ENCODE measurements at regions not wholly inside any gene's neighbourhood (a gene's known extent, or its start where the extent isn't known, plus 50 kb on each side); places are given as distances from the start of the nearest gene placed in this dataset.

DNA sequence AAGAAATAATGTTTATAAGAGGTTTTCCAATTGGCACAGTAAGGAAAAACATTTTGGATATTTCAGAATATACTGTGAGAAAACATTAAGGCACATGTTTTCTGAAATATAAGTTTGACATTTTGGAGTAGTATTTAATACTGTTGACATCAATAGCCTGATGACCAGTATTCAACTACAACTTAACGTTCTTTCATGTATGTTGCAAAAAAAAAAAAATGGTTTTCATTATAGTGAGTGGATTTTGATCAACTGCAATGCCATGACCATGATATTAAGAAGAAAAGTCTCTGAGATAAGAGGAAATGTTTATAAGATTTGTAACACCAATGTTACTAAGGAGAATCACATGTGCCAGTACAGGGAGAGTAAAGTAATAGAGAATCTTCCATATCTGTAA, 252.8 kb upstream of the RORA start:
- no peak for ATAC-seq (ENCODE audit: low read depth)
- no peaks in the 10 kb centered on the region for H3K27me3 Mint-ChIP-seq
- no peaks in the 10 kb centered on the region for H3K4me1 Mint-ChIP-seq
- no peak overlapping the region for H3K27ac Mint-ChIP-seq
- no peaks in the 10 kb centered on the region for H3K9me3 Mint-ChIP-seq
- intact Hi-C loops (cut with micrococcal nuclease) = no loop called here
- H3K4me3 Mint-ChIP-seq = no peak overlapping the region
- TF ChIP-seq, protein P1, sequence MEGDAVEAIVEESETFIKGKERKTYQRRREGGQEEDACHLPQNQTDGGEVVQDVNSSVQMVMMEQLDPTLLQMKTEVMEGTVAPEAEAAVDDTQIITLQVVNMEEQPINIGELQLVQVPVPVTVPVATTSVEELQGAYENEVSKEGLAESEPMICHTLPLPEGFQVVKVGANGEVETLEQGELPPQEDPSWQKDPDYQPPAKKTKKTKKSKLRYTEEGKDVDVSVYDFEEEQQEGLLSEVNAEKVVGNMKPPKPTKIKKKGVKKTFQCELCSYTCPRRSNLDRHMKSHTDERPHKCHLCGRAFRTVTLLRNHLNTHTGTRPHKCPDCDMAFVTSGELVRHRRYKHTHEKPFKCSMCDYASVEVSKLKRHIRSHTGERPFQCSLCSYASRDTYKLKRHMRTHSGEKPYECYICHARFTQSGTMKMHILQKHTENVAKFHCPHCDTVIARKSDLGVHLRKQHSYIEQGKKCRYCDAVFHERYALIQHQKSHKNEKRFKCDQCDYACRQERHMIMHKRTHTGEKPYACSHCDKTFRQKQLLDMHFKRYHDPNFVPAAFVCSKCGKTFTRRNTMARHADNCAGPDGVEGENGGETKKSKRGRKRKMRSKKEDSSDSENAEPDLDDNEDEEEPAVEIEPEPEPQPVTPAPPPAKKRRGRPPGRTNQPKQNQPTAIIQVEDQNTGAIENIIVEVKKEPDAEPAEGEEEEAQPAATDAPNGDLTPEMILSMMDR (IDR thresholded peaks at IDR 0.05) = no peak
- POLR2A ChIA-PET = no interaction called here
- no peak for DNase-seq
- CTCF ChIA-PET = no interaction called here
- no peaks in the 10 kb centered on the region for H3K36me3 Mint-ChIP-seq (ENCODE audit: low read depth)

DNA sequence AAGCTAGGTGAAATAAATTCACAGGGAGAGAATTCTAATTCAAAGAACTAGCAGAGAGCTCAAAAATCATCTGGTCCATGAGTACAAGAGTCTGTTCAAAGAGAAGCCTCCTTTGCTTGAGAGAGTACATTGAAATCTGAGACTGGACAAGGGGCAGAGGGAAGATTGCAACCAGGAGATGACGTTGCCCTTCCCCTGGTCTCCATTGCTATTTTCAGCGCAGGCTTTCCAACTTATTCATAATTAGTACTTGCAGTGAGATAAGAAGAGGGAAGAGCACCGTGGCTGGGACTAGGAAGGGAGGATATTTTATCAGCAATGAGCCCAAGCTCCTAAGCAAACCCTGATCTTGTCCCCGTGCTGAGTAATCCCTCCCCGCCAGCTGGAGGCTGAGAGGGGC, 251.8 kb upstream of the RORA start:
- POLR2A ChIA-PET = no interaction called here
- intact Hi-C loops (cut with micrococcal nuclease) = no loop called here
- CTCF ChIA-PET = no interaction called here
- DNase-seq (no peak), ATAC-seq (ENCODE audit: low read depth) (no peak)
- H3K27ac Mint-ChIP-seq = no peak overlapping the region
- no peaks in the 10 kb centered on the region for H3K4me1 Mint-ChIP-seq
- no peak overlapping the region for H3K4me3 Mint-ChIP-seq
- H3K9me3 Mint-ChIP-seq = no peaks in the 10 kb centered on the region
- H3K36me3 Mint-ChIP-seq (ENCODE audit: low read depth) = no peaks in the 10 kb centered on the region
- H3K27me3 Mint-ChIP-seq = no peaks in the 10 kb centered on the region
- TF ChIP-seq, protein P1 (IDR thresholded peaks at IDR 0.05) = no peak

DNA sequence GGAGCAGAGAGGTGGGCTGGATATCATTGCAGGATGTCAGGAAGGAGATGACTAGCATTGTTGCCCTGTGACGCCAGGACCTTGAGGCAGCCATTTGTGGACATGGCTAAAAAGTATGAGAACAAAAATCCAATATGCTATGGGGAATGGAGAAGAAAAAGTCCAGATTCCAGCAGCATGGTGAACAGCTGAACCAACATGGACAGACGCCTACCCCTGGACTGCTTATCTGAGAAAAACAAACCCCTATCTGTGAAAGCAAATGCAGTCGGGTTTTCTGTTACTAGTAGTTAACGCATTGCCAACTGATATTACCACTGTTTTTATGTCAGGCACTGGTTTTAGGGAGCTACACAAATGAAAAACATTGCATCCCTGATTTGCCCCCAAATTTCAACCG, 251.2 kb upstream of the RORA start:
- TF ChIP-seq, protein P1 (IDR thresholded peaks at IDR 0.05) = no peak
- H3K4me3 Mint-ChIP-seq = no peak overlapping the region
- DNase-seq (no peak), ATAC-seq (ENCODE audit: low read depth) (no peak)
- H3K36me3 Mint-ChIP-seq (ENCODE audit: low read depth) = no peaks in the 10 kb centered on the region
- no peaks in the 10 kb centered on the region for H3K27me3 Mint-ChIP-seq
- H3K9me3 Mint-ChIP-seq = no peaks in the 10 kb centered on the region
- ChIA-PET POLR2A (no interaction called here), CTCF (no interaction called here)
- H3K4me1 Mint-ChIP-seq = no peaks in the 10 kb centered on the region
- no peak overlapping the region for H3K27ac Mint-ChIP-seq
- intact Hi-C loops (cut with micrococcal nuclease) = no loop called here

DNA sequence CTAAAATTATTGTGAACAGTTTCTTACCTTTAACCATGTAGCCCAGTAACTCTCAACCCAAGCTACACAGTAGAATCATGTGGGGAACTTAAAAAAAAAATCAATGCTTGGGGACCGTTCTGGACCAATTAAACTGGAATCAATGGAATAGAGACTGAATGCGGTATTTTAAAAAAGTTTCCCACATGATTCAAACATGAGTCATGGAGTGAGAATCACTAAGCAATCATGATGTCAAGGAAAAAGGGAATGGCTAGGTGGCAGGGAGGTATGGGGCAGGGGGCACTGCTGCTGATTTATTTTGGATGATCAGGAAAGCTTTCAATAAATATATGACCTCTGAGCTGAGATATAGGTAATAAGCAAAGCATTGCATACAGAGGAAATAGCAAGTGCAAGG, 250.5 kb upstream of the RORA start:
- H3K36me3 Mint-ChIP-seq (ENCODE audit: low read depth) = no peaks in the 10 kb centered on the region
- no peak for ATAC-seq (ENCODE audit: low read depth)
- POLR2A ChIA-PET = no interaction called here
- no peak overlapping the region for H3K4me3 Mint-ChIP-seq
- DNase-seq = no peak
- H3K27ac Mint-ChIP-seq = no peak overlapping the region
- TF ChIP-seq, protein P1 (IDR thresholded peaks at IDR 0.05) = no peak
- H3K9me3 Mint-ChIP-seq = no peaks in the 10 kb centered on the region
- CTCF ChIA-PET = no interaction called here
- intact Hi-C loops (cut with micrococcal nuclease) = no loop called here
- no peaks in the 10 kb centered on the region for H3K27me3 Mint-ChIP-seq
- H3K4me1 Mint-ChIP-seq = no peaks in the 10 kb centered on the region

DNA sequence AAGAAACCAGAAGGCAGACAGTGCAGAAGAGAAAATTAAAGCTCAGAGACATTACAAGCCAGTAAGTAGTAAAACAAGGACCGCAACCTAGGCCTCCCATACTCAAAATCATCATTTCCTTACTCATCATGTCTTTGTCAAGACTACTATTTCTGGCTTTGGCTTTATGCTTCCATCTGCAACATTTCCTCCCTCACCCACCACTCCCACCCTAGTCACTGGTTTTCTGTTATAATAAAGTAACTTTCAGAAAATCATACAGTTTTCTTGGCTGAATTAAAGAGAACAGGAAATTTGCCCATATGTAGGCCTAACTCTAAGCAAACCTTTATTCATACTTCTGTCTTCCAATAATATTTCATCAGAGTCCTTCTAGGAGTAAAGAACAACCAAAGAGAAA, 247.6 kb upstream of the RORA start:
- Mint-ChIP-seq H3K9me3 (no peaks in the 10 kb centered on the region), H3K4me1 (no peaks in the 10 kb centered on the region), H3K4me3 (no peak overlapping the region), H3K27ac (no peak overlapping the region), H3K36me3 (ENCODE audit: low read depth) (no peaks in the 10 kb centered on the region), H3K27me3 (no peaks in the 10 kb centered on the region)
- intact Hi-C loops (cut with micrococcal nuclease) = no loop called here
- CTCF ChIA-PET = no interaction called here
- DNase-seq = no peak
- ATAC-seq (ENCODE audit: low read depth) = no peak
- POLR2A ChIA-PET = no interaction called here
- TF ChIP-seq, protein P1 (IDR thresholded peaks at IDR 0.05) = no peak

All from activated B cell treated with CpG ODN at 0.5 μM for 24 hours (primary cell).